Astrocyte (in vitro differentiated cells and primary cell): ENCODE measurements at regions not wholly inside any gene's neighbourhood (a gene's known extent, or its start where the extent isn't known, plus 50 kb on each side); places are given as distances from the start of the nearest gene placed in this dataset.

Experiments
- DNase-seq: peaks from one replicate; pipeline ENCODE4 v3.0.0-alpha.2; 2010; ENCODE audit warnings: low read depth
- FAIRE-seq: peaks from 2 replicates; lab custom pipeline; 2011; peaks lifted over from hg19 to GRCh38; lab: Jason Lieb, UNC
- H2AFZ ChIP-seq: 2 replicates; pipeline ENCODE4 v1.6.0; 2012; ENCODE audit warnings: low read depth, low read length, inconsistent platforms
- H3K27ac ChIP-seq: 2 replicates; pipeline ENCODE4 v1.5.1; 2011; ENCODE audit warnings: low read depth, low read length, inconsistent platforms
- H3K27me3 ChIP-seq: 2 replicates; pipeline ENCODE4 v1.6.0; 2011; ENCODE audit warnings: low read length, inconsistent platforms; ENCODE audit not compliant: insufficient read depth
- H3K36me3 ChIP-seq: 2 replicates; pipeline ENCODE4 v1.5.1; 2011; ENCODE audit warnings: low read length, inconsistent platforms; ENCODE audit not compliant: insufficient read depth
- H3K4me1 ChIP-seq: 2 replicates; pipeline ENCODE4 v1.5.1; 2011; ENCODE audit warnings: low read length, inconsistent platforms; ENCODE audit not compliant: insufficient read depth
- H3K4me2 ChIP-seq: 2 replicates; pipeline ENCODE4 v1.6.0; 2012; ENCODE audit warnings: low read length, inconsistent platforms
- H3K4me3 ChIP-seq: 2 replicates; pipeline ENCODE4 v1.5.1; 2011; ENCODE audit warnings: low read depth, mild to moderate bottlenecking, low read length, inconsistent platforms; ENCODE audit not compliant: insufficient read depth
- H3K79me2 ChIP-seq: 2 replicates; pipeline ENCODE4 v1.6.0; 2012; ENCODE audit warnings: mild to moderate bottlenecking, low read length, inconsistent platforms; ENCODE audit not compliant: insufficient read depth
- H3K9ac ChIP-seq: 2 replicates; pipeline ENCODE4 v1.6.0; 2012; ENCODE audit warnings: mild to moderate bottlenecking, low read length, inconsistent platforms
- H3K9me3 ChIP-seq: 2 replicates; pipeline ENCODE4 v1.5.1; 2012; ENCODE audit warnings: low read depth, mild to moderate bottlenecking, low read length, inconsistent platforms; ENCODE audit not compliant: insufficient read depth
- H4K20me1 ChIP-seq: 2 replicates; pipeline ENCODE4 v1.6.0; 2012; ENCODE audit warnings: low read length, inconsistent platforms; ENCODE audit not compliant: insufficient read depth
- H3K27ac Mint-ChIP-seq: one replicate; pipeline ENCODE4 v1.8.0; 2021; ENCODE audit warnings: mild to moderate bottlenecking, mixed read lengths; ENCODE audit not compliant: unreplicated experiment
- H3K27me3 Mint-ChIP-seq: one replicate; pipeline ENCODE4 v1.8.0; 2021; ENCODE audit warnings: low read depth, mixed read lengths; ENCODE audit not compliant: unreplicated experiment
- H3K36me3 Mint-ChIP-seq: one replicate; pipeline ENCODE4 v1.8.0; 2021; ENCODE audit warnings: low read depth, mixed read lengths; ENCODE audit not compliant: unreplicated experiment
- H3K4me1 Mint-ChIP-seq: one replicate; pipeline ENCODE4 v1.8.0; 2021; ENCODE audit warnings: low read depth, mixed read lengths; ENCODE audit not compliant: unreplicated experiment
- H3K4me3 Mint-ChIP-seq: one replicate; pipeline ENCODE4 v1.8.0; 2021; ENCODE audit warnings: mild to moderate bottlenecking, moderate library complexity, mixed read lengths; ENCODE audit not compliant: unreplicated experiment
- H3K9me3 Mint-ChIP-seq: one replicate; pipeline ENCODE4 v1.8.0; 2021; ENCODE audit warnings: mild to moderate bottlenecking, mixed read lengths; ENCODE audit not compliant: unreplicated experiment
- EZH2 ChIP-seq: IDR thresholded peaks from 2 replicates; pipeline ENCODE4 v1.6.1; 2012; ENCODE audit warnings: mild to moderate bottlenecking, low read length, inconsistent platforms; ENCODE audit not compliant: insufficient read depth
- TF ChIP-seq, protein P1 (sequence below): IDR thresholded peaks from 2 replicates; pipeline ENCODE4 v1.5.1; 2011; ENCODE audit warnings: low read depth, mild to moderate bottlenecking, inconsistent platforms, low read length, moderate library complexity; ENCODE audit not compliant: insufficient read depth

DNA sequence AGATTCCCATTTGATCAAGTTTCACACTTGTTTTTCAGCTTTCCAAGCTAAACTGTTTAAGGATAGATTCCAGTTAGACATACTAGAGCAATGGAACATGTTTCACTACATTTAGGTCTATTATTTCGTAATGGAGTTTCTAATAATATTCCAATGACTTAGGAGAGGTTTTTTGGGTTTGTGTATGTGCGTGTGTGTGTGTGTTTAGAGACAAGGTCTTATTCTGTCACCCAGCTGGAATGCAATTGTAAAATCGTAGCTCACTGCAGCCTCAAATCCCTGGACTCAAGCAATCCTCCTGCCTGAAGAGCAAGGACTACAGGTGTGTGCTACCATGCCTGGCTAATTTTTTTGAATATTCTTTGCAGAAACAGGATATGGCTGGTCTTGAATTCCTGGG lies 426.3 kb downstream of the ZFHX3 start:
- H3K9me3 ChIP-seq = no peaks in the 10 kb centered on the region
- H3K27ac Mint-ChIP-seq = no peak overlapping the region
- no peak overlapping the region for H3K4me2 ChIP-seq
- H2AFZ ChIP-seq = no peak overlapping the region
- H3K27ac ChIP-seq = no peak overlapping the region
- no peaks in the 10 kb centered on the region for H3K36me3 ChIP-seq
- peaks cover 3% of the 10 kb centered on the region for H4K20me1 ChIP-seq
- no peaks in the 10 kb centered on the region for H3K27me3 Mint-ChIP-seq
- H3K4me1 Mint-ChIP-seq = no peaks in the 10 kb centered on the region
- no peak for TF ChIP-seq EZH2
- TF ChIP-seq, protein P1, sequence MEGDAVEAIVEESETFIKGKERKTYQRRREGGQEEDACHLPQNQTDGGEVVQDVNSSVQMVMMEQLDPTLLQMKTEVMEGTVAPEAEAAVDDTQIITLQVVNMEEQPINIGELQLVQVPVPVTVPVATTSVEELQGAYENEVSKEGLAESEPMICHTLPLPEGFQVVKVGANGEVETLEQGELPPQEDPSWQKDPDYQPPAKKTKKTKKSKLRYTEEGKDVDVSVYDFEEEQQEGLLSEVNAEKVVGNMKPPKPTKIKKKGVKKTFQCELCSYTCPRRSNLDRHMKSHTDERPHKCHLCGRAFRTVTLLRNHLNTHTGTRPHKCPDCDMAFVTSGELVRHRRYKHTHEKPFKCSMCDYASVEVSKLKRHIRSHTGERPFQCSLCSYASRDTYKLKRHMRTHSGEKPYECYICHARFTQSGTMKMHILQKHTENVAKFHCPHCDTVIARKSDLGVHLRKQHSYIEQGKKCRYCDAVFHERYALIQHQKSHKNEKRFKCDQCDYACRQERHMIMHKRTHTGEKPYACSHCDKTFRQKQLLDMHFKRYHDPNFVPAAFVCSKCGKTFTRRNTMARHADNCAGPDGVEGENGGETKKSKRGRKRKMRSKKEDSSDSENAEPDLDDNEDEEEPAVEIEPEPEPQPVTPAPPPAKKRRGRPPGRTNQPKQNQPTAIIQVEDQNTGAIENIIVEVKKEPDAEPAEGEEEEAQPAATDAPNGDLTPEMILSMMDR = no peak
- H3K9ac ChIP-seq = no peak overlapping the region
- no peaks in the 10 kb centered on the region for H3K27me3 ChIP-seq
- FAIRE-seq (no peak), DNase-seq (no peak)
- no peak overlapping the region for H3K4me3 Mint-ChIP-seq
- H3K4me3 ChIP-seq = no peak overlapping the region
- H3K9me3 Mint-ChIP-seq = peaks cover 4% of the 10 kb centered on the region
- H3K79me2 ChIP-seq = no peaks in the 10 kb centered on the region
- no peaks in the 10 kb centered on the region for H3K4me1 ChIP-seq
- H3K36me3 Mint-ChIP-seq = no peaks in the 10 kb centered on the region

DNA sequence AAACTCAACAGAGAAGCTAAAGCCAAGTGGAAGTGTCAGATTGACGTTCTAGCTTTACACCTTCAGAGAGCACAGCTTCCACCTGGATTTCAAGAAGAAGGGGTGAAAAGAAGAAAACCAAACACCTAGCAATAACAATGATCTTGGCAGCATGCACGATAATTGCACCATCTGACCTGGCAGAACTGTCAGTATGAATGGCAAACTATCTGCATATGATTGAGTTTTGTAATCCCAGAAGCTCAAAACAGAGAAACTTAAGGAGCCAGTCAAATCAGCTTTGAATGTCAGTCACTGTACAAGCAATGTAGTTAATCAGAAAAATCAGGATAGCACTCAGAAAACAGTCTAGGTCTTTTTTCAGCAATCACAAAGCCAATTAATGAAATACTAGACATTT lies 427.1 kb downstream of the ZFHX3 start:
- Mint-ChIP-seq H3K27ac (no peak overlapping the region), H3K4me1 (no peaks in the 10 kb centered on the region), H3K4me3 (no peak overlapping the region), H3K27me3 (no peaks in the 10 kb centered on the region), H3K9me3 (peaks cover 4% of the 10 kb centered on the region), H3K36me3 (no peaks in the 10 kb centered on the region)
- H2AFZ ChIP-seq = no peak overlapping the region
- no peak overlapping the region for H3K4me3 ChIP-seq
- no peak overlapping the region for H3K27ac ChIP-seq
- no peak for FAIRE-seq
- TF ChIP-seq, protein P1 = no peak
- TF ChIP-seq EZH2 = no peak
- H3K4me1 ChIP-seq = no peaks in the 10 kb centered on the region
- H3K9ac ChIP-seq = no peak overlapping the region
- H4K20me1 ChIP-seq = peaks cover 3% of the 10 kb centered on the region
- H3K4me2 ChIP-seq = no peak overlapping the region
- H3K27me3 ChIP-seq = no peaks in the 10 kb centered on the region
- no peaks in the 10 kb centered on the region for H3K79me2 ChIP-seq
- DNase-seq = no peak
- H3K9me3 ChIP-seq = no peaks in the 10 kb centered on the region
- no peaks in the 10 kb centered on the region for H3K36me3 ChIP-seq

DNA sequence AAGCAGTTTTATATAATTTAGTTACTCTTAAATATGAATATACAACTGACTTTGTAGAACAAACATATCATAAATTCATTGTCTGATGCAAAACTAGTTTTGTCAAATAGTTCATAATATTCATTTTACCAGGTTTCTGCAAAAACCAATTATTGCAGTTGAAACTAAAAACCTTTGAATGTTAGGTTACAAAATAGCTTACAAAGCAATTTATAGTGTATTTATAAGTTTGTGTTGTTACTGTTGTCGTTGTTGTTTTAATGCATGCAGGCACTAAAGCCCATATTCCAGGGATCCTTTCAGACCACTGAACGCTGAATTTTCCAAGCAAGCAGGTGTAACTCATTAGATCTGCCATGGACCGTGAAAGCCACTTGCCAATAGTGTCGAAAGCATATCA lies 427.6 kb downstream of the ZFHX3 start:
- peaks cover 4% of the 10 kb centered on the region for H3K9me3 Mint-ChIP-seq
- Histone ChIP-seq H3K9me3 (no peaks in the 10 kb centered on the region), H3K27ac (no peak overlapping the region), H3K27me3 (no peaks in the 10 kb centered on the region), H2AFZ (no peak overlapping the region), H3K4me2 (no peak overlapping the region), H3K79me2 (no peaks in the 10 kb centered on the region), H4K20me1 (peaks cover 3% of the 10 kb centered on the region), H3K4me1 (no peaks in the 10 kb centered on the region), H3K36me3 (no peaks in the 10 kb centered on the region), H3K9ac (no peak overlapping the region), H3K4me3 (no peak overlapping the region)
- no peak overlapping the region for H3K4me3 Mint-ChIP-seq
- no peaks in the 10 kb centered on the region for H3K27me3 Mint-ChIP-seq
- TF ChIP-seq EZH2 = no peak
- TF ChIP-seq, protein P1 = no peak
- FAIRE-seq = no peak
- DNase-seq = no peak
- H3K36me3 Mint-ChIP-seq = no peaks in the 10 kb centered on the region
- H3K27ac Mint-ChIP-seq = no peak overlapping the region
- H3K4me1 Mint-ChIP-seq = no peaks in the 10 kb centered on the region
